PC-9 (cell line): ENCODE measurements at regions not wholly inside any gene's neighbourhood (a gene's known extent, or its start where the extent isn't known, plus 50 kb on each side); places are given as distances from the start of the nearest gene placed in this dataset.

Experiments used
- BruUV-seq: library from RNA; stranded (reverse); fragments of 400-500 nt; replicated peaks from 2 replicates; lab custom pipeline; 2021; lab: Mats Ljungman, UMichigan
- CTCF ChIA-PET: fragments of 300-600 bp; sonication (Branson Sonifier 250); formaldehyde crosslinking; loops from one replicate; lab custom pipeline; 2022; ENCODE audit warnings: antibody characterized with exemption; lab: Charles Lee
- POLR2A ChIA-PET: fragments of 300-600 bp; sonication (Branson Sonifier 250); formaldehyde crosslinking; loops from one replicate; lab custom pipeline; 2022; ENCODE audit warnings: antibody characterized with exemption; ENCODE audit not compliant: unreplicated experiment; lab: Charles Lee
- DNase-seq, 2 experiments: peaks; one replicate each; pipeline versions ENCODE4 v3.0.0 to v3.0.0-alpha.2; 2015 to 2022; ENCODE audit warnings: mixed read lengths in 1 of 2
- H2AFZ ChIP-seq: fragments of 200-600 bp; sonication (generic); 2 replicates; pipeline ENCODE4 v1.8.1; 2017; ENCODE audit warnings: antibody characterized with exemption
- H3F3A ChIP-seq: fragments of 200-600 bp; sonication (generic); 2 replicates; pipeline ENCODE4 v1.8.1; 2017; ENCODE audit warnings: antibody characterized with exemption, mild to moderate bottlenecking, low read depth; ENCODE audit not compliant: insufficient read depth
- H3K27ac ChIP-seq: fragments of 200-600 bp; sonication (generic); 2 replicates; pipeline ENCODE4 v1.6.1; 2016; ENCODE audit warnings: mixed run types
- H3K27me3 ChIP-seq: fragments of 200-600 bp; sonication (generic); 2 replicates; pipeline ENCODE4 v1.6.1; 2016; ENCODE audit warnings: low read depth, mixed run types; ENCODE audit not compliant: insufficient read depth
- H3K36me3 ChIP-seq: fragments of 200-600 bp; sonication (generic); 2 replicates; pipeline ENCODE4 v1.6.1; 2016; ENCODE audit warnings: low read depth, mixed run types
- H3K4me1 ChIP-seq: fragments of 200-600 bp; sonication (generic); replicated peaks from 2 replicates; pipeline ENCODE4 v1.6.1; 2016; ENCODE audit warnings: mixed run types; ENCODE audit not compliant: insufficient read depth
- H3K4me2 ChIP-seq: fragments of 200-600 bp; sonication (generic); 2 replicates; pipeline ENCODE4 v1.6.1; 2017; ENCODE audit warnings: mixed run types
- H3K4me3 ChIP-seq: fragments of 200-600 bp; sonication (generic); 2 replicates; pipeline ENCODE4 v1.6.1; 2016; ENCODE audit warnings: mixed run types
- H3K79me2 ChIP-seq: fragments of 200-600 bp; sonication (generic); 2 replicates; pipeline ENCODE4 v1.6.1; 2017; ENCODE audit warnings: low read depth, mixed run types
- H3K9me2 ChIP-seq: fragments of 200-600 bp; sonication (generic); 2 replicates; pipeline ENCODE4 v1.8.1; 2017; ENCODE audit warnings: mild to moderate bottlenecking; ENCODE audit not compliant: insufficient read depth
- H3K9me3 ChIP-seq: fragments of 200-600 bp; sonication (generic); 2 replicates; pipeline ENCODE4 v1.8.1; 2016; ENCODE audit warnings: low read depth; ENCODE audit not compliant: insufficient read depth
- H4K20me1 ChIP-seq: fragments of 200-600 bp; sonication (generic); 2 replicates; pipeline ENCODE4 v1.8.1; 2017; ENCODE audit not compliant: insufficient read depth
- CTCF ChIP-seq: fragments of 200-600 bp; sonication (generic); conservative IDR thresholded peaks from 2 replicates; pipeline ENCODE4 v1.6.1; 2017; ENCODE audit warnings: mixed run types, antibody characterized with exemption, mild to moderate bottlenecking, moderate library complexity
- EZH2 ChIP-seq: fragments of 200-600 bp; sonication (generic); IDR thresholded peaks from 2 replicates; pipeline ENCODE4 v1.8.0; 2017; ENCODE audit warnings: antibody characterized with exemption, low read depth
- intact Hi-C: fragments of 100-400 bp; cut with micrococcal nuclease; formaldehyde crosslinking; loops from one replicate; pipeline ENCODE4 v1.10.0; 2022; ENCODE audit not compliant: unreplicated experiment

GRCh38 chr2:82226441-82226840 is 1921.9 kb upstream of the LRRTM1 start:
- H3K4me1 ChIP-seq: no peaks in the 10 kb centered on the region
- H3K27ac ChIP-seq: no peak overlapping the region
- H3K36me3 ChIP-seq: no peaks in the 10 kb centered on the region
- H3K9me2 ChIP-seq: no peaks in the 10 kb centered on the region
- H3K79me2 ChIP-seq: no peaks in the 10 kb centered on the region
- H3K4me3 ChIP-seq: no peak overlapping the region
- no TSS peak for BruUV-seq
- H3K4me2 ChIP-seq: no peak overlapping the region
- H3K9me3 ChIP-seq: no peaks in the 10 kb centered on the region; the same call in 1 of the 2 replicates
- DNase-seq: no peak
- no peaks in the 10 kb centered on the region for H3F3A ChIP-seq
- TF ChIP-seq CTCF (no peak), EZH2 (no peak)
- CTCF ChIA-PET: no interaction called here
- intact Hi-C loops: no loop called here
- POLR2A ChIA-PET: no interaction called here
- H3K27me3 ChIP-seq: no peaks in the 10 kb centered on the region
- no peaks in the 10 kb centered on the region for H4K20me1 ChIP-seq
- H2AFZ ChIP-seq: no peak overlapping the region

- Histone ChIP-seq H3K36me3 (no peaks in the 10 kb centered on the region), H3K9me2 (no peaks in the 10 kb centered on the region), H4K20me1 (no peaks in the 10 kb centered on the region), H3K9me3 (no peaks in the 10 kb centered on the region; the same call in 1 of the 2 replicates), H3K27me3 (no peaks in the 10 kb centered on the region), H3K4me1 (no peaks in the 10 kb centered on the region), H3F3A (no peaks in the 10 kb centered on the region), H2AFZ (no peak overlapping the region), H3K27ac (no peak overlapping the region), H3K79me2 (no peaks in the 10 kb centered on the region), H3K4me3 (no peak overlapping the region), H3K4me2 (no peak overlapping the region)
- DNase-seq: no peak
- ChIA-PET CTCF (no interaction called here), POLR2A (no interaction called here)
- TF ChIP-seq CTCF: no peak
- no peak for TF ChIP-seq EZH2
- no TSS peak for BruUV-seq
- intact Hi-C loops: no loop called here
These were observed 1919.9 kb upstream of the LRRTM1 start for GRCh38 chr2:82224301-82224940.

- no peak for DNase-seq
- no peaks in the 10 kb centered on the region for H3K9me3 ChIP-seq
- ChIA-PET POLR2A (no interaction called here), CTCF (no interaction called here)
- no peaks in the 10 kb centered on the region for H3K36me3 ChIP-seq
- intact Hi-C loops: no loop called here
- no peaks in the 10 kb centered on the region for H3K4me1 ChIP-seq
- H2AFZ ChIP-seq: no peak overlapping the region
- BruUV-seq: no TSS peak
- no peak overlapping the region for H3K4me2 ChIP-seq
- no peak overlapping the region for H3K4me3 ChIP-seq
- H3K9me2 ChIP-seq: no peaks in the 10 kb centered on the region
- TF ChIP-seq CTCF (no peak), EZH2 (no peak)
- no peak overlapping the region for H3K27ac ChIP-seq
- no peaks in the 10 kb centered on the region for H4K20me1 ChIP-seq
- no peaks in the 10 kb centered on the region for H3K79me2 ChIP-seq
- no peaks in the 10 kb centered on the region for H3F3A ChIP-seq
- no peaks in the 10 kb centered on the region for H3K27me3 ChIP-seq
These were observed 1910.7 kb upstream of the LRRTM1 start for GRCh38 chr2:82215212-82215611.
